B cell (primary cell): ENCODE measurements at regions not wholly inside any gene's neighbourhood (a gene's known extent, or its start where the extent isn't known, plus 50 kb on each side); places are given as distances from the start of the nearest gene placed in this dataset.

Experiments
- ATAC-seq: fragments of 200-7000 bp; cut with Tn5 transposase; one replicate; pipeline ENCODE4 v1.10.0; 2021; ENCODE audit warnings: low read depth, mild to moderate bottlenecking, moderate number of reproducible peaks, moderate library complexity
- CTCF ChIA-PET: fragments of 350-600 bp; sonication (Branson Sonifier 250); formaldehyde crosslinking; loops from one replicate; lab custom pipeline; 2021; ENCODE audit warnings: antibody characterized with exemption, inconsistent platforms; lab: Charles Lee
- POLR2A ChIA-PET: fragments of 350-600 bp; sonication (Branson Sonifier 250); formaldehyde crosslinking; loops from one replicate; lab custom pipeline; 2021; ENCODE audit warnings: antibody characterized with exemption; lab: Charles Lee
- DNase-seq: peaks from one replicate; pipeline ENCODE4 v3.0.0; 2013
- H2AFZ ChIP-seq: 2 replicates; pipeline ENCODE4 v1.6.1; 2012; ENCODE audit warnings: mild to moderate bottlenecking, low read depth, low read length; ENCODE audit not compliant: insufficient read depth, poor library complexity, severe bottlenecking
- H3K27ac ChIP-seq, 2 donors: 1 replicate in 1 of 2; 2 replicates in 1 of 2; pipeline ENCODE4 v1.5.1; 2012 to 2013; ENCODE audit warnings: low read length in 2 of 2, mild to moderate bottlenecking in 2 of 2, moderate library complexity in 1 of 2
- H3K27me3 ChIP-seq, 4 experiments: fragments of 200-600 bp in 1 of 4; sonication (generic) in 1 of 4; replicated peaks in 1 of 4; 1 replicate in 2 of 4; 2 replicates in 2 of 4; pipeline versions ENCODE4 v1.6.1 to v1.7.0; 2013 to 2016; ENCODE audit warnings: low read length in 3 of 4, mild to moderate bottlenecking in 2 of 4, mixed read lengths in 1 of 4, moderate library complexity in 1 of 4; ENCODE audit not compliant: insufficient read depth in 4 of 4, control insufficient read depth in 3 of 4; ENCODE audit errors: control extremely low read depth in 1 of 4
- H3K36me3 ChIP-seq, 2 experiments: replicated peaks in 1 of 2; 1 replicate in 1 of 2; 2 replicates in 1 of 2; pipeline versions ENCODE4 v1.6.1 to v1.7.1; 2013; ENCODE audit warnings: low read length in 1 of 2; ENCODE audit not compliant: insufficient read depth in 2 of 2, control insufficient read depth in 1 of 2; ENCODE audit errors: control extremely low read depth in 1 of 2, extremely low read depth in 1 of 2
- H3K4me1 ChIP-seq, 2 donors: fragments of 200-600 bp in 1 of 2; sonication (generic) in 1 of 2; 1 replicate in 1 of 2; 2 replicates in 1 of 2; pipeline versions ENCODE4 v1.5.1 to v1.6.1; 2013 to 2017; ENCODE audit warnings: low read length in 2 of 2; ENCODE audit not compliant: control insufficient read depth in 2 of 2, insufficient read depth in 2 of 2
- H3K4me2 ChIP-seq: replicated peaks from 2 replicates; pipeline ENCODE3; 2012; ENCODE audit warnings: mild to moderate bottlenecking, low read depth, low read length; ENCODE audit not compliant: poor library complexity, severe bottlenecking
- H3K4me3 ChIP-seq, 5 experiments: fragments of 200-600 bp in 1 of 5; sonication (generic) in 1 of 5; 1 replicate in 3 of 5; 2 replicates in 2 of 5; pipeline versions ENCODE4 v1.5.1 to v1.7.0; 2011 to 2016; ENCODE audit warnings: low read length in 4 of 5, mild to moderate bottlenecking in 4 of 5, low read depth in 2 of 5, control low read depth in 1 of 5, moderate library complexity in 1 of 5; ENCODE audit not compliant: insufficient read depth in 1 of 5; ENCODE audit errors: control extremely low read depth in 1 of 5, extremely low read depth in 1 of 5
- H3K79me2 ChIP-seq: fragments of 200-600 bp; sonication (generic); one replicate; pipeline ENCODE4 v1.6.0; 2016; ENCODE audit warnings: low read length; ENCODE audit not compliant: control insufficient read depth, insufficient read depth
- H3K9ac ChIP-seq: fragments of 200-600 bp; sonication (generic); 2 replicates; pipeline ENCODE4 v1.6.1; 2017; ENCODE audit warnings: mild to moderate bottlenecking, low read length, moderate library complexity
- H3K9me3 ChIP-seq, 3 donors: one replicate each; pipeline versions ENCODE4 v1.6.1 to v1.7.1; 2013; ENCODE audit warnings: low read length in 2 of 3; ENCODE audit not compliant: control insufficient read depth in 2 of 3, insufficient read depth in 1 of 3; ENCODE audit errors: control extremely low read depth in 1 of 3
- H4K20me1 ChIP-seq: 2 replicates; pipeline ENCODE4 v1.6.0; 2012; ENCODE audit warnings: mild to moderate bottlenecking, low read length; ENCODE audit not compliant: insufficient read depth, control insufficient read depth, poor library complexity, severe bottlenecking
- H3K27ac Mint-ChIP-seq: one replicate; pipeline ENCODE4 v1.8.0; 2021; ENCODE audit warnings: mixed read lengths
- H3K27me3 Mint-ChIP-seq: one replicate; pipeline ENCODE4 v1.8.0; 2021; ENCODE audit warnings: mixed read lengths
- H3K4me1 Mint-ChIP-seq: one replicate; pipeline ENCODE4 v1.8.0; 2021; ENCODE audit warnings: mixed read lengths
- H3K4me3 Mint-ChIP-seq: one replicate; pipeline ENCODE4 v1.8.0; 2021; ENCODE audit warnings: mixed read lengths
- H3K9me3 Mint-ChIP-seq: one replicate; pipeline ENCODE4 v1.8.0; 2022; ENCODE audit warnings: mixed read lengths; ENCODE audit not compliant: insufficient read depth
- CTCF ChIP-seq: fragments of 200-600 bp; IDR thresholded peaks from one replicate; pipeline ENCODE4 v1.8.0; 2022; ENCODE audit warnings: antibody characterized with exemption, mild to moderate bottlenecking
- EZH2 ChIP-seq: IDR thresholded peaks from 2 replicates; pipeline ENCODE4 v1.6.1; 2012; ENCODE audit warnings: borderline replicate concordance, low read depth, mild to moderate bottlenecking, moderate library complexity, low read length; ENCODE audit not compliant: insufficient read depth, poor library complexity, severe bottlenecking
- WGBS: methylation state at CpG from one replicate; pipeline ENCODE4 v1.1.5; 2013; ENCODE audit warnings: missing lambda C conversion rate; ENCODE audit not compliant: insufficient coverage; 5-methylcytosine and 5-hydroxymethylcytosine counted together
- intact Hi-C: fragments of 100-400 bp; cut with micrococcal nuclease; formaldehyde crosslinking; loops from one replicate; pipeline ENCODE4 v1.10.0; 2022

GRCh38 chr2:78925258-78925657 is 100.2 kb upstream of the REG3G start:
- no peaks in the 10 kb centered on the region for H3K9me3 Mint-ChIP-seq
- no CpG with 5 or more reads among the region's 2 CpGs for WGBS
- H3K9ac ChIP-seq: no peak overlapping the region
- H3K27ac Mint-ChIP-seq: no peak overlapping the region
- H3K4me3 Mint-ChIP-seq: no peak overlapping the region
- H4K20me1 ChIP-seq: no peaks in the 10 kb centered on the region
- ChIA-PET POLR2A (no interaction called here), CTCF (no interaction called here)
- TF ChIP-seq CTCF: no peak
- no peak for TF ChIP-seq EZH2
- ATAC-seq (no peak), DNase-seq (no peak)
- H3K27me3 Mint-ChIP-seq: no peaks in the 10 kb centered on the region
- no peak overlapping the region for H3K4me2 ChIP-seq
- no peak overlapping the region for H3K27ac ChIP-seq
- intact Hi-C loops: no loop called here
- peaks cover 0 to 1% (median 0%) of the 10 kb centered on the region in 3 donors for H3K9me3 ChIP-seq
- no peak overlapping the region for H3K4me3 ChIP-seq
- no peaks in the 10 kb centered on the region for H3K27me3 ChIP-seq
- no peaks in the 10 kb centered on the region for H3K36me3 ChIP-seq
- no peaks in the 10 kb centered on the region for H3K4me1 Mint-ChIP-seq
- no peaks in the 10 kb centered on the region for H3K4me1 ChIP-seq
- no peaks in the 10 kb centered on the region for H3K79me2 ChIP-seq
- no peak overlapping the region for H2AFZ ChIP-seq

- ChIA-PET POLR2A (no interaction called here), CTCF (no interaction called here)
- Mint-ChIP-seq H3K4me1 (no peaks in the 10 kb centered on the region), H3K27me3 (no peaks in the 10 kb centered on the region), H3K4me3 (no peak overlapping the region), H3K27ac (no peak overlapping the region), H3K9me3 (peaks cover 2% of the 10 kb centered on the region)
- intact Hi-C loops: no loop called here
- Histone ChIP-seq H3K4me1 (no peaks in the 10 kb centered on the region), H3K79me2 (no peaks in the 10 kb centered on the region), H3K4me3 (no peak overlapping the region), H4K20me1 (no peaks in the 10 kb centered on the region), H3K27me3 (no peaks in the 10 kb centered on the region), H2AFZ (no peak overlapping the region), H3K9me3 (peaks cover 0 to 1% (median 0%) of the 10 kb centered on the region in 3 donors), H3K36me3 (no peaks in the 10 kb centered on the region), H3K4me2 (no peak overlapping the region), H3K27ac (no peak overlapping the region), H3K9ac (no peak overlapping the region)
- TF ChIP-seq EZH2: no peak
- no peak for TF ChIP-seq CTCF
- WGBS: no CpG with 5 or more reads among the region's 1 CpG
- ATAC-seq: no peak
- DNase-seq: no peak
Observed at GRCh38 chr2:78928502-78928901, 97.0 kb upstream of the REG3G start.
